SK-N-SH (cell line): ENCODE measurements at regions not wholly inside any gene's neighbourhood (a gene's known extent, or its start where the extent isn't known, plus 50 kb on each side); places are given as distances from the start of the nearest gene placed in this dataset.

Experiments
- CTCF ChIA-PET: fragments of 300-600, 350-600 bp; formaldehyde crosslinking; extraction: SDS; loops from one replicate; lab custom pipeline; 2021; lab: Yijun Ruan, JAX
- POLR2A ChIA-PET: fragments of 350-600 bp; sonication (Branson Sonifier 250); formaldehyde crosslinking; extraction: SDS; loops from one replicate; lab custom pipeline; 2020; ENCODE audit warnings: antibody characterized with exemption, inconsistent platforms; lab: Yijun Ruan, JAX
- DNase-seq: peaks from one replicate; pipeline ENCODE4 v3.0.0; 2012
- H2AFZ ChIP-seq: fragments of 200-600 bp; sonication (generic); 2 replicates; pipeline ENCODE4 v1.8.1; 2016; ENCODE audit warnings: antibody characterized with exemption, mild to moderate bottlenecking, low read depth
- H3F3A ChIP-seq: fragments of 200-600 bp; sonication (generic); replicated peaks from 2 replicates; pipeline ENCODE3; 2016; ENCODE audit warnings: antibody characterized with exemption, mild to moderate bottlenecking; ENCODE audit not compliant: insufficient read depth
- H3K27ac ChIP-seq, 2 experiments: fragments of 200-500 bp in 1 of 2; fragments of 200-600 bp in 1 of 2; sonication (Bioruptor generic) in 1 of 2; sonication (generic), shearing (Covaris generic) in 1 of 2; 2 replicates each; pipeline versions ENCODE4 v1.5.1 to v1.6.1; 2014 to 2016; ENCODE audit warnings: low read depth in 2 of 2, inconsistent platforms in 1 of 2, low read length in 1 of 2, mild to moderate bottlenecking in 1 of 2, mixed read lengths in 1 of 2
- H3K27me3 ChIP-seq: fragments of 200-600 bp; sonication (generic), shearing (Covaris generic); 2 replicates; pipeline ENCODE4 v1.6.1; 2016; ENCODE audit warnings: mixed run types; ENCODE audit not compliant: insufficient read depth
- H3K36me3 ChIP-seq, 2 experiments: fragments of 200-500 bp in 1 of 2; fragments of 200-600 bp in 1 of 2; sonication (Bioruptor generic) in 1 of 2; sonication (generic) in 1 of 2; replicated peaks in 1 of 2; 2 replicates each; pipeline versions ENCODE3 to v1.5.1; 2014 to 2016; ENCODE audit warnings: low read length in 1 of 2, mild to moderate bottlenecking in 1 of 2; ENCODE audit not compliant: insufficient read depth in 2 of 2, control insufficient read depth in 1 of 2
- H3K4me1 ChIP-seq, 2 experiments: fragments of 200-500 bp in 1 of 2; fragments of 200-600 bp in 1 of 2; sonication (Bioruptor generic) in 1 of 2; sonication (generic), shearing (Covaris generic) in 1 of 2; 2 replicates each; pipeline versions ENCODE4 v1.5.1 to v1.6.1; 2014 to 2016; ENCODE audit warnings: low read depth in 1 of 2, low read length in 1 of 2, mixed run types in 1 of 2; ENCODE audit not compliant: insufficient read depth in 2 of 2, control insufficient read depth in 1 of 2
- H3K4me2 ChIP-seq: fragments of 200-600 bp; sonication (generic), shearing (Covaris generic); 2 replicates; pipeline ENCODE4 v1.6.1; 2017; ENCODE audit warnings: mixed run types
- H3K4me3 ChIP-seq, 2 experiments: fragments of 200-500 bp in 1 of 2; fragments of 200-600 bp in 1 of 2; sonication (Bioruptor generic) in 1 of 2; sonication (generic), shearing (Covaris generic) in 1 of 2; 2 replicates each; pipeline versions ENCODE4 v1.5.1 to v1.8.1; 2014 to 2016; ENCODE audit warnings: low read depth in 2 of 2, inconsistent platforms in 1 of 2, low read length in 1 of 2, mild to moderate bottlenecking in 1 of 2, mixed read lengths in 1 of 2, moderate library complexity in 1 of 2
- H3K79me2 ChIP-seq: fragments of 200-600 bp; sonication (generic); 2 replicates; pipeline ENCODE4 v1.8.1; 2017; ENCODE audit warnings: mild to moderate bottlenecking; ENCODE audit not compliant: insufficient read depth
- H3K9ac ChIP-seq: fragments of 200-600 bp; sonication (generic); 2 replicates; pipeline ENCODE4 v1.6.1; 2017; ENCODE audit warnings: mixed run types
- H3K9me2 ChIP-seq: fragments of 200-600 bp; sonication (generic); 2 replicates; pipeline ENCODE4 v1.6.1; 2017; ENCODE audit warnings: mixed run types
- H3K9me3 ChIP-seq: fragments of 200-600 bp; sonication (generic); 2 replicates; pipeline ENCODE4 v1.6.1; 2017; ENCODE audit warnings: mixed run types, mild to moderate bottlenecking, moderate library complexity
- H4K20me1 ChIP-seq: fragments of 200-600 bp; sonication (generic); 2 replicates; pipeline ENCODE4 v1.6.1; 2017; ENCODE audit warnings: mild to moderate bottlenecking, mixed run types; ENCODE audit not compliant: insufficient read depth
- CTCF ChIP-seq: fragments of 200-600 bp; sonication (generic); IDR thresholded peaks from 2 replicates; pipeline ENCODE4 v1.6.1; 2017; ENCODE audit warnings: antibody characterized with exemption, mild to moderate bottlenecking, moderate library complexity
- ELF1 ChIP-seq: IDR thresholded peaks from 2 replicates; pipeline ENCODE4 v1.4.0; 2012
- EP300 ChIP-seq, 2 experiments: IDR thresholded peaks; 2 replicates each; pipeline versions ENCODE4 v1.4.0 to v1.6.1; 2012; ENCODE audit warnings: borderline replicate concordance in 1 of 2, low read depth in 1 of 2, low read length in 1 of 2
- FOXJ3 ChIP-seq: sonication (generic); formaldehyde crosslinking; IDR thresholded peaks from 2 replicates; pipeline ENCODE4 v1.5.1; 2020; ENCODE audit warnings: mild to moderate bottlenecking, missing genetic modification reagents
- GATA2 ChIP-seq: sonication (generic); formaldehyde crosslinking; IDR thresholded peaks from 2 replicates; pipeline ENCODE4 v1.5.0; 2020; ENCODE audit warnings: mild to moderate bottlenecking, missing genetic modification reagents
- IRF3 ChIP-seq: fragments of 150-350 bp; IDR thresholded peaks from 2 replicates; pipeline ENCODE4 v1.6.1; 2016; ENCODE audit warnings: mild to moderate bottlenecking, low read depth, low read length
- JUND ChIP-seq: IDR thresholded peaks from 2 replicates; pipeline ENCODE4 v1.4.0; 2012
- MEF2A ChIP-seq: IDR thresholded peaks from 2 replicates; pipeline ENCODE4 v1.4.0; 2012; ENCODE audit warnings: low read depth, borderline replicate concordance
- MXI1 ChIP-seq: IDR thresholded peaks from 2 replicates; pipeline ENCODE4 v1.6.1; 2012; ENCODE audit warnings: mild to moderate bottlenecking, low read depth, low read length, improper control_type of control experiment
- NFIC ChIP-seq: IDR thresholded peaks from 2 replicates; pipeline ENCODE4 v1.4.0; 2012; ENCODE audit warnings: borderline replicate concordance
- PBX3 ChIP-seq: IDR thresholded peaks from 2 replicates; pipeline ENCODE4; 2012
- POLR2AphosphoS5 ChIP-seq: IDR thresholded peaks from 2 replicates; pipeline ENCODE4 v1.6.1; 2012; ENCODE audit warnings: low read depth, low read length
- RAD21 ChIP-seq: IDR thresholded peaks from 2 replicates; pipeline ENCODE4 v1.6.1; 2012; ENCODE audit warnings: mild to moderate bottlenecking, low read length
- RCOR1 ChIP-seq: fragments of 150-350 bp; IDR thresholded peaks from 2 replicates; pipeline ENCODE4 v1.6.1; 2017; ENCODE audit warnings: antibody characterized with exemption, low read length
- REST ChIP-seq: IDR thresholded peaks from 2 replicates; pipeline ENCODE4 v1.6.1; 2012; ENCODE audit warnings: mild to moderate bottlenecking, low read depth, low read length, moderate library complexity
- RFX5 ChIP-seq: IDR thresholded peaks from 2 replicates; pipeline ENCODE4 v1.6.1; 2012; ENCODE audit warnings: mild to moderate bottlenecking, improper control_type of control experiment, low read length
- RXRA ChIP-seq: IDR thresholded peaks from 2 replicates; pipeline ENCODE4 v1.4.0; 2012; ENCODE audit warnings: low read depth, mild to moderate bottlenecking, borderline replicate concordance
- TAF1 ChIP-seq: IDR thresholded peaks from 2 replicates; pipeline ENCODE4 v1.6.1; 2012; ENCODE audit warnings: low read depth, mild to moderate bottlenecking, low read length, moderate library complexity, borderline replicate concordance
- TEAD4 ChIP-seq: IDR thresholded peaks from 2 replicates; pipeline ENCODE4 v1.4.0; 2012; ENCODE audit warnings: mild to moderate bottlenecking, borderline replicate concordance; ENCODE audit not compliant: insufficient read depth
- USF1 ChIP-seq: IDR thresholded peaks from 2 replicates; pipeline ENCODE4 v1.4.0; 2012; ENCODE audit warnings: low read depth, borderline replicate concordance
- WGBS: methylation state at CpG from one replicate; pipeline ENCODE4 v1.1.6; 2017; ENCODE audit warnings: low lambda C conversion rate; 5-methylcytosine and 5-hydroxymethylcytosine counted together

GRCh38 chr1:91092503-91092902 is 70.7 kb upstream of the ZNF644 start:
- no peaks in the 10 kb centered on the region for H3K9me3 ChIP-seq
- H3K36me3 ChIP-seq: no peaks in the 10 kb centered on the region
- CTCF ChIA-PET: no interaction called here
- 11% methylated on average over 4 of the region's 4 CpGs for WGBS
- H3K4me1 ChIP-seq: no peaks in the 10 kb centered on the region
- no peak overlapping the region for H3K9ac ChIP-seq
- no peak for TF ChIP-seq RAD21
- TF ChIP-seq REST: no peak
- TF ChIP-seq RFX5: no peak
- no peak for TF ChIP-seq EP300 (IDR thresholded peaks at IDR 0.05; ENCODE audit: borderline replicate concordance in 1 of 2, low read depth in 1 of 2, low read length in 1 of 2)
- TF ChIP-seq NFIC: no peak
- TF ChIP-seq RCOR1: no peak
- no peak for TF ChIP-seq TEAD4
- no peak for TF ChIP-seq MXI1
- TF ChIP-seq POLR2AphosphoS5: no peak
- TF ChIP-seq CTCF: no peak
- TF ChIP-seq GATA2 (CRISPR knock-in tag): no peak
- TF ChIP-seq USF1: no peak
- no peak for TF ChIP-seq TAF1
- no peak for TF ChIP-seq JUND
- no peak for TF ChIP-seq FOXJ3 (CRISPR knock-in tag)
- TF ChIP-seq PBX3: no peak
- no peak for TF ChIP-seq RXRA
- TF ChIP-seq MEF2A: no peak
- no peak for TF ChIP-seq ELF1
- TF ChIP-seq IRF3: no peak
- TF ChIP-seq, all 33 proteins: peak for 0
- H2AFZ ChIP-seq: no peak overlapping the region
- H4K20me1 ChIP-seq: no peaks in the 10 kb centered on the region
- DNase-seq: no peak
- H3K27me3 ChIP-seq: no peaks in the 10 kb centered on the region
- H3K79me2 ChIP-seq: no peaks in the 10 kb centered on the region
- H3K4me3 ChIP-seq: no peak overlapping the region
- H3K9me2 ChIP-seq: no peaks in the 10 kb centered on the region
- POLR2A ChIA-PET: no interaction called here
- no peaks in the 10 kb centered on the region for H3F3A ChIP-seq
- H3K4me2 ChIP-seq: peak overlapping the region; percentile 52; the same call in 1 of the 2 replicates
- H3K27ac ChIP-seq: no peak overlapping the region
